ES-I3 (cell line): ENCODE measurements at regions not wholly inside any gene's neighbourhood (a gene's known extent, or its start where the extent isn't known, plus 50 kb on each side); places are given as distances from the start of the nearest gene placed in this dataset.
"Not testable (repeated sequence)": the region's sequence is repeated elsewhere in the genome, so short reads cannot be mapped to it uniquely, and the experiment has no call there.

Source experiments
- H3K36me3 ChIP-seq: 2 replicates; pipeline ENCODE4 v1.6.1; 2013; ENCODE audit warnings: mild to moderate bottlenecking, low read length, control low read depth, moderate library complexity; ENCODE audit not compliant: insufficient read depth
- H3K4me1 ChIP-seq: 2 replicates; pipeline ENCODE4 v1.6.1; 2013; ENCODE audit warnings: mild to moderate bottlenecking, control low read depth, low read length; ENCODE audit not compliant: insufficient read depth
- H3K9ac ChIP-seq: 2 replicates; pipeline ENCODE4 v1.6.1; 2013; ENCODE audit warnings: low read depth, mild to moderate bottlenecking, low read length, moderate library complexity
- H3K9me3 ChIP-seq: 2 replicates; pipeline ENCODE4 v1.6.1; 2013; ENCODE audit warnings: mild to moderate bottlenecking, low read length, moderate library complexity; ENCODE audit not compliant: control insufficient read depth, insufficient read depth

DNA sequence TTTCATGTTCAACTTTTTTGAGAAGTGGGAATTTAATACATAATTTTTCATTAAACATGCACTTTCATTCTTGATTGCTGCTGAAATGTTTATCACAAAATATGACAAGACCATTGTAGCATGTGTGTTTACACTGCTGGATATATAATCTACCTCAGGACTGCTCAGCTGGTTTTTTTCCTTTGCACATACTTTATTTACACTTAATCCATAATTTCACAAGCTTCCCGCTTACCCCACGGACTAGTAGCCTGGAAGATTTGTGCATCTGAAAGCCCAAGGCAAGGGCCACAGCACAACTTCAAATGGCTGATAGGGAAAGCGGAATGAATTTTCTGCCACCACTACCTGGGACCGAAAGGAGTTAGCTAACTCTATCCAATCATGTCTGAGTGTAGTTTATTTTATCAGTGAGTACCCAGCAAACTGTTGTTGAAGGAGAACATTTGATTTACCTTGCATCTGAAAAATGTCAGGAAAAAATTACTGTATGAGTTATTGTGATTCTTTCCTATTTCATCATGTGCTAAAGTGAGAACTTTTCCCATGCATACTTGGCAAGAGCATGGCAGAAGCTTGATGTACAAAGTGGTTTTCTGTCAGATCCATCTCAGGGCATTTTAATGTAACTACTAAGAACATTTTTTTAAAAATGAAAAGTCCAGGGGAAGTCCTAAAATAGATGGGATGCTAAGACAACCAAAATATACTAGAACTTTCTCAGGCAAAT, 558.2 kb upstream of the USP24 start:
- Histone ChIP-seq H3K4me1 (no peaks in the 10 kb centered on the region), H3K36me3 (no peaks in the 10 kb centered on the region), H3K9me3 (no peaks in the 10 kb centered on the region), H3K9ac (no peak overlapping the region)

- Histone ChIP-seq H3K36me3 (no peaks in the 10 kb centered on the region), H3K9me3 (no peaks in the 10 kb centered on the region), H3K9ac (no peak overlapping the region), H3K4me1 (no peaks in the 10 kb centered on the region)
These were observed 553.3 kb upstream of the USP24 start for GRCh38 chr1:55768327-55768952.

DNA sequence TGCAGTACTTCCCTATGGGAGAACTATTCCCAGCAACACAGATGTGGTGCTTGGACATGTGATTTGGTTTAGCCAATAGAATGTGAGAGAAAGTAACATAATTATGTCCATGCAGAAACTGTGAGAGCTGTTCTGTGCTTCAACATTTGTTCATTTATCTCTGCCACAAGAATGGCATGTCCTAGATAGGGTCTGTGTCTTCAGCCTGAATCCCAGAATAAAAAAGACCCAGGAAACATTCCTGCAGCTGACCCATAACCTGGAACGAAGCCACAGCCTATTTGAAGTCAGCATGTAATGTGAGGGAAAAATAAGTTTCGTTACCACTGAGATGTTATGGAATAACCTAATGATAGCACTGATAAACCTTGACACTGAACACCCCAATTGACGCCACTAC, 552.0 kb upstream of the USP24 start:
- no peaks in the 10 kb centered on the region for H3K4me1 ChIP-seq
- H3K9ac ChIP-seq = no peak overlapping the region
- H3K36me3 ChIP-seq = no peaks in the 10 kb centered on the region
- H3K9me3 ChIP-seq = no peaks in the 10 kb centered on the region; the same call in 1 of the 2 replicates

GRCh38 chr1:55765505-55765904, 550.3 kb upstream of the USP24 start:
- not testable (repeated sequence) for H3K9me3 ChIP-seq, H3K4me1 ChIP-seq, H3K36me3 ChIP-seq, H3K9ac ChIP-seq

- Histone ChIP-seq H3K36me3 (no peaks in the 10 kb centered on the region), H3K9me3 (0 out of 2 replicates have a peak, but pooled peaks cover 4% of the 10 kb centered on the region), H3K4me1 (no peaks in the 10 kb centered on the region), H3K9ac (no peak overlapping the region)
These were observed 536.6 kb upstream of the USP24 start for GRCh38 chr1:55751776-55752175.

- Histone ChIP-seq H3K36me3 (no peaks in the 10 kb centered on the region), H3K9me3 (no peaks in the 10 kb centered on the region), H3K9ac (no peak overlapping the region), H3K4me1 (no peaks in the 10 kb centered on the region)
These were observed 535.4 kb upstream of the USP24 start for GRCh38 chr1:55750628-55750995.

GRCh38 chr1:55749975-55750627, 534.9 kb upstream of the USP24 start:
- Histone ChIP-seq H3K4me1 (no peaks in the 10 kb centered on the region), H3K36me3 (no peaks in the 10 kb centered on the region), H3K9me3 (no peaks in the 10 kb centered on the region), H3K9ac (no peak overlapping the region)

DNA sequence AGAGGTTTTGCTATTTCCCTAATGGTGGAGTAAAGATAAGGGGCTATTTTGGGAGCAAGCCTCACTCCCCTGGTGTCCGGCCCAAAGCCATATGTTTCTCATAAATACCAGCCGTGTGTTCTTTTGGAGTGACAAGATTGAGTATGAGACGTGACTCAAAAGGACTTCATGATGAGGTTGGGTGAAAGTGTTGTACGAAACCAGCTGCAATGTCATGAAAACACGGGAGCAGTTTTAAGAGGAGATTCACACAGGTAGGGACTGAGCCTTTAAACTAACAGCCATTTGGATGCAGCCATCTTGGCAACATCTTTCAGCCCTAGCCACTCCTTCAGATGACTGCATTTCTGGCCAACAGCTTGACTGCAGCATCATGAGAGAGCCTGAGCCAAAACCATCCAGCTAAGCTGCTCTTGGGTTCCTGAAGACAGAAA, 532.3 kb upstream of the USP24 start:
- Histone ChIP-seq H3K9me3 (no peaks in the 10 kb centered on the region), H3K36me3 (no peaks in the 10 kb centered on the region), H3K9ac (no peak overlapping the region), H3K4me1 (no peaks in the 10 kb centered on the region)

- Histone ChIP-seq H3K4me1 (peaks cover 2% of the 10 kb centered on the region; the same call in 1 of the 2 replicates), H3K9me3 (no peaks in the 10 kb centered on the region), H3K9ac (no peak overlapping the region)
These were observed 531.5 kb upstream of the USP24 start for GRCh38 chr1:55746710-55747109.

GRCh38 chr1:55741516-55741915, 526.4 kb upstream of the USP24 start:
- Histone ChIP-seq H3K9me3 (no peaks in the 10 kb centered on the region), H3K4me1 (peaks cover 10% of the 10 kb centered on the region; the same call in 1 of the 2 replicates), H3K9ac (no peak overlapping the region), H3K36me3 (no peaks in the 10 kb centered on the region)

More at GRCh38 chr1:55746710-55747109, 531.5 kb upstream of the USP24 start:
- no peaks in the 10 kb centered on the region for H3K36me3 ChIP-seq

DNA sequence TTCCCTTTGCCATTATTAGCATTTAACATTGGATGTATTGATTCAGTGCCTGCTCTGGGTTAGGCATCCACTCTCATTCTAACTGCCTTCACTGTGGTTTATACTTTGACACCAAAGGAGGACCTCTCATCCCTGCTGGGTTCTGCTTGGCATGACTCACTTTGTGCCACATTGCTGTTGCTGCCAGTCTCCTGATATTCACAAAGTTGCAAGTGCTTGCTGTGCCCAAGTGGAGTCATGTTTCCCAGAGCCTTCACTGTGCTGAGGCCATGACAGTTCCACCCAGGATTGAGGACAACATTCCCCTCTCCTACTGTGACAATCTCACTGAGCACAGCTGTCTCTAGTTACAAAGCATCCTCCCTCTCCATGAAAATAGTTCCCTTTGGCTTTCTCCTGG, 519.9 kb upstream of the USP24 start:
- H3K36me3 ChIP-seq = no peaks in the 10 kb centered on the region
- no peaks in the 10 kb centered on the region for H3K4me1 ChIP-seq
- H3K9ac ChIP-seq = no peak overlapping the region
- no peaks in the 10 kb centered on the region for H3K9me3 ChIP-seq

DNA sequence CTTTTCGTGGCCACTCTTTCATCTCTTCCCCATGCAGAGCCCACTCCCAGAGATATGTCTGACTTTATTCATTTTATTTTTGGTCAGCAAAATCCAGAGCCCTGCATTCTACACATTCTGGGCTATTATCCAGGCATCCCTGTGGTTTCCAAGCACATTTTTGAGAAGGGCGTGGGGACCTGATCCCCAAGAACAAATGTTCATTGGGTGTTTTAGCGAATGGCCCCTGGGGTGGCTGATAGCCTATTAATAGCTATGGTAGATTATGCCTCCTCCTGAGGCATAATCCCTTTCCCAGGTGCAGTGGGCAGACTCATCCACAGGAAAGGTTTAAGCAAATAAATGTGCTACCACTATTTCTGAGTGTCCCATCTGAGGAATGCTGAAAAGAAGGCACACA, 511.8 kb upstream of the USP24 start:
- no peaks in the 10 kb centered on the region for H3K9me3 ChIP-seq
- no peak overlapping the region for H3K9ac ChIP-seq
- H3K36me3 ChIP-seq = no peaks in the 10 kb centered on the region
- no peaks in the 10 kb centered on the region for H3K4me1 ChIP-seq

- H3K9ac ChIP-seq = no peak overlapping the region
- no peaks in the 10 kb centered on the region for H3K4me1 ChIP-seq
These were observed 510.2 kb upstream of the USP24 start for GRCh38 chr1:55725378-55725777.

DNA sequence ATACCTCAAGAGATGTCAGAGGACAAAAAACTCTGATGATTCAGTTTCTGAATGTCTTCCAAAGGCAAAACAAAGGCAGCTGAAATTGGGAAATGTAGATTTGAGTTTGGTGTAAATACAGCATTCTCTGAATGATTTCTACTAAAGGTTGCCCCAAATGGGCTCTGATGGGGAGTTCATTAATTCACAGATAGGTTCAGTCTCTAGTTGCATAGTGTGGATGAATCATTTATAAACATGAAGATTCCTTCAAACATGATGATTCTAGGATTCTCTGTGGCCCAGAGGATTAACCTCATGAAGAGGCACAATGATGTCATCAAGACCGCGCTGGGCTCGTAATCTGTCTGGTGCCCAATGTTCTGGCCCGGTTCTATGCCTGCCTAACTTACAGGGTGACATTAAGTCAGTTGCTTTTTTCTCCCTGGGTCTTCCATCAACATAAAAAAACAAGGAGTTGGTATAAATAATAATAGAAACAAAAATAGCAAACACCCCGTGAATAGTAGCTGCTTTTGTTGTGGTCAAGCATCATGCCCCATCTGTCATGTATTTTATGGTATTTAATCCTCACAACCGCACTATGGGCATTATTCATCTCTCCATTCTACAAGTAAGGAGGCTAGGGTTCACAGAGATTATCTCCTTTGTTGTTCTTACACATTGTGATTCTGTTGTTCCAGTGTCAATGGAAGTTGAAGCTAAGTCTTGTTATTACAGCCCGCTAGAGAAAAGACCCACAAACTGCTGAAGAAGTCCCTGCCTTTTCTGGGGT, 509.6 kb upstream of the USP24 start:
- no peaks in the 10 kb centered on the region for H3K9me3 ChIP-seq
- H3K9ac ChIP-seq = no peak overlapping the region
- H3K4me1 ChIP-seq = peaks cover 3% of the 10 kb centered on the region; the same call in 1 of the 2 replicates
- no peaks in the 10 kb centered on the region for H3K36me3 ChIP-seq

More at GRCh38 chr1:55725378-55725777, 510.2 kb upstream of the USP24 start:
- Histone ChIP-seq H3K36me3 (no peaks in the 10 kb centered on the region), H3K9me3 (no peaks in the 10 kb centered on the region)
